ENCODE measurements at regions not wholly inside any gene's neighbourhood (a gene's known extent, or its start where the extent isn't known, plus 50 kb on each side); places are given as distances from the start of the nearest gene placed in this dataset.

- no peak for TF ChIP-seq POLR2AphosphoS5 (IDR thresholded peaks at IDR 0.05; ENCODE audit: low read depth, low read length)
- no peak for TF ChIP-seq TAF1 (IDR thresholded peaks at IDR 0.05; ENCODE audit: borderline replicate concordance, low read depth, low read length)
- TF ChIP-seq POLR2A (IDR thresholded peaks at IDR 0.05; ENCODE audit: low read depth, low read length), result no peak
Observed at GRCh38 chr1:69291541-69291940, 276.2 kb upstream of the LRRC7 start.

Data from GM12892 (cell line).